NCI-H526 (cell line): ENCODE measurements at regions not wholly inside any gene's neighbourhood (a gene's known extent, or its start where the extent isn't known, plus 50 kb on each side); places are given as distances from the start of the nearest gene placed in this dataset.

Source experiments
- DNase-seq, 2 experiments: peaks; one replicate each; lab custom pipeline; 2025; lab: John Stamatoyannopoulos, UW

DNA sequence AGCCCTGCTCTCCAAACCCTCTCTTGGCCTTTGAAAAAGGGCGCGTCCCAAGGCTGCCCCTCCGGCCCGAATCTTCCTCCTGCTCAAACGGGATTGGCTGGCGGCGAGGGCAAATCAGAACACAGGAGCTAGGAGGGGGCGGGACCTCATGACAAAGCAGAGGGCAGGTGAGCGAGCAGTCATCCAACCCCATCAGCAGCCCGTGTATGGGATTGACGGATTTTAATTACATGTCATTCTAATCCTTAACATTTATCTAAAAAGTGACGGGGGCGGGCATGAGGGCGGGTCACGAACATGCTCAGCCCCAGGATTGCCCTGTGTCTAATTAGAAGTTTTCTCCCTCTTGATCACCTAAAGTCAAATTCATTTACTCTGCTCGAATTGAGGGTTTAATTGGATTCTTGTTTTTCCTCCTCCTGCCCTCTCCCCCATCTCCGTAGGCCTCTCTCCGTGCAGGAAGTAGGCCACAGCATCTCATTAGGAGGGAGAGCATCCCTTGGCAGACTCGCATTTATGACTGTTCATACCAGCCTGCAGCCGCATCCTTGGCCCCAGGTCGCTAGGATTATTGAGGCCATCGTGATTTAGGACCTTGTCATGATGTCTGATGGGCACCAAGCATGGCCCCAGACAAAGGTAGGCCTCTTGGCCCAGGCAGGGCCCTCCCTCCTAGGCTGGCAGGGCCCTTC lies 147.1 kb downstream of the CHST1 start:
- no peak for DNase-seq

DNA sequence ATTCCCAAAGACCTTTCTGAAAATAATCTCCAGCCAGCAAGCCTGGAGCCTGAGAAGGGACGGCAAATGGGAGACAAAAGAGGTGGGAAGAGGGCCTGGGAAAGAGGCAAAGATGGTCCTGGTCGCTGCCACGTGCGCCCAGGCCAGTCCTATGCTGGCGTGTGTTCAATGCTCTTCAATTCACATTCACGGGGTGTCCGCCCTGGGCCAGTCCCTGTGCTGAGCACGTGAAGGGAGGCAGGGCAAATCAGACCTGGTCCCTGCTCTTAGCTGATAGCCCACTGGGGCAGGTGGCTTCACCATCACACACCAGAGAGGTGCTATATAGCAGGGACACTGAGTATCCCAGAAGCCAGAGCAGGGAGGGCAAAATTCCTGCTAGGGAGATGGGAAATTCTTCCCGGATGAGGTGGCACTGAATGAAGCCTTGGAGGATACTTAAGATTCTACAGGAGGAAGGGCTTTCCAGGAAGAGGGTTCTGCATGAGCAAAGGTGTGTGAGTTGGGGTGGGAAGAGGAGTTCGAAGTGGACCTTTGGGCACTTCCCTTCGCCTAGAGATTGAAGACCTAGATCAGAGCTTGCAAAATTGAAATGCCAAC lies 148.2 kb downstream of the CHST1 start:
- no peak for DNase-seq

DNA sequence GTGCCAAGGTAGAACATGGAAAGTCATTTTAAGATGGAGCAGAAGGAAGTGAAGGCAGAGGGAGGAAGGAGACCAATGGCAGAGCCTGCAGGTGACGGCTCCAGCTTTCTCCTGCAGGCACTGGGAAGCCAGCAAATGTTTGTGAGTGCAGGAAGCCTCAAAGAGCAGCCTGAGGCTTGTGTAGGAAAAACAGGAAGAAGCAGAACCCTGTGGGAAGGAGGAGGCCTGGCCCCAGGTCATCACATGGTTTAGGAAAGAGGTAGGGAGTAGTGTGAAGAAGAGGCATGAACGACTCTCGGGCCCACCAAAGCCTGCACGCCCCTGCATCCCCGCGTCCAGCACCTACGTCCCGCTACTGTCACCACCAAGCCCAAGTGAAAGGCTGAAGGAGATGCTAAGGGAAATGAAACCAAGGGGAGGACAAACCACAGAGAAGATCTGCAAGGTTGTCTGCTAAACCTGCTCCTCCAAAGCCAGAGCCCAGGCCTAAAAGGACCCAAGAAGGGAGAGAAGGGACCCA lies 151.5 kb downstream of the CHST1 start:
- DNase-seq, result no peak

DNA sequence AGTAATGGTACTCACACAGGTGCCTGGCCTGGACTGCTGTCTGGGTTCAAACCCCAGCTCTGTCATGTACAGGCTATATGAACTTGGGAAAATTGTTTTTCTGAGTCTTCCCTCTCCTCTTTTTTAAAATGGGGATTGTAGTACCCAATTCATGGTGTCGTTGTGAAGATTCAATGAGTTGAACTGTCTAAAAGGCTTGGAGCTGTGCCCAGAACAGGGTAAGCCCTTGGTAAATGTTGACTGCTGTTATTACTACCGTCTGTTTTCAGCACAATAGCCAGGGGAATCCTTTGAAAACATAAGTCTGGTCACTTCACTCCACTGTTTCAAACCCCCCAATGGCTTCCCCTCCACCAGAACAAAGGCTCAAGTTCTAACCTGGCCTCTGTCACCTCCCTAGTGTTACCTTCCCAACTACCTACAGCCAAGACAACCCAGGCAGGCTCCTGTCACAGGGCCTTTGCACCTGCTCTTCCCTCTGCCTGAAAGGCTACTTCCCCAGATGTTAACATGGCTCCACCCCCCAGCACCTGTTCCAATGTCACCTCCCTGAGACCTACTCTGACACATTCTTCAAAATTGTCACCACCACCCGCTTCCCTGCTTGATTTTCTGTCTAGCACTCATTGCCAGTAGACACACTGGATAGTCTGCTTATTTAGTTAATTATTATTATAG lies 152.8 kb downstream of the CHST1 start:
- DNase-seq, result no peak

DNA sequence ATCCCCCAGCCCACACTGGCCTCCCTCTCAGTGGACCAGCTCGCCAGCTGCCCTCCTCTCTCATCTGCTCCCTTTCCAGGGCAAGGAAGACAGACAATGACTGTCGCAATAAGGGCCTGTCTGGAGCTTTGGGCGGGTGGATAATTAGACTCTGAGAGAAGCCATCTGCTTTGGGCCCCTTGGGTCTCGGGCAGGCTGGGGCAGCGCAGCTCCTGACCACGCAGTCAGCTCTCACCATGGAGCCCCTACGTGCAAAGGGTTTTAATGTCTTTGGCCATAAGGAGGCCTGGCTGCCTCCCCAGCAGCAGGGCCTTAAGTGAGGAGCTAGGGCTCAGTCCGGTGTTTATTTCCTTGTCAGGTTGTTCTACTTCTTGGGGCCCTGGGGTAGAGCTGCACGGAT lies 153.9 kb downstream of the CHST1 start:
- DNase-seq, result no peak

DNA sequence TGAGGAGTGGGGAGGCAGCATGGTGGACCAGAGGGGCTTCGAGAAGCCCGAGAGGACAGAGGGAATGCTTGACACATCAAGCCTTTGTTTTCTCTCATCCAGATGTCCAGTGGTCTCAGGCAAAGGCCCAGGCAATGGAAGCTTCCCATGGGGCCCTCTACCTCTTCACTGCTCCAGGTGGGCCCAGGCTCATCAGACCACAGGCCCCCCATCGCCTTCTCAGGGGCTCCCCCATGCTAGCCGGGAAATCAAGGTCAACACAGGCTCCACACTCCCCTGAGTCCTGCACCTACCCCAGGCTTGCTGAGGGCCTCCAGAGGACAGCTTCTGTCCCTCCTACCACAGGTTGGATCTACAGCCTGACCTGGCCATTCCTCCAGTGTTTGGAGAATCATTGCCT lies 157.5 kb downstream of the CHST1 start:
- no peak for DNase-seq

DNA sequence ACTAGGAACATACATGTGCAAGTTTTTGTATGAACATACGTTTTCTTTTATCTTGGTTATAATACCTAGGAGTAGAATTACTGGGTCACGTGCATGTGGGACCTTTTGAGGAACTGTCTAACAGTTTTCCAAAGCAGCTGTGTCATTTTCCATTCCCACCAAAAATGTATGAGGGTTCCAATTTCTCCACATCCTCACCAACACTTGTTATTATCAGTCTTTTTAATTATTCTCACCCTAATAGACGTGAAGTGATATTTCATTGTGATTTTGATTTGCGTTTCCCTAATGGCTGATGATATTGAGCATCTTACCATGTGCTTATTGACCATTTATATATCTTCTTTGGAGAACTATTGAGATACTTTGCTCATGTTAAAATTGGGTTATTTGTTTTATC lies 162.1 kb downstream of the CHST1 start:
- no peak for DNase-seq

DNA sequence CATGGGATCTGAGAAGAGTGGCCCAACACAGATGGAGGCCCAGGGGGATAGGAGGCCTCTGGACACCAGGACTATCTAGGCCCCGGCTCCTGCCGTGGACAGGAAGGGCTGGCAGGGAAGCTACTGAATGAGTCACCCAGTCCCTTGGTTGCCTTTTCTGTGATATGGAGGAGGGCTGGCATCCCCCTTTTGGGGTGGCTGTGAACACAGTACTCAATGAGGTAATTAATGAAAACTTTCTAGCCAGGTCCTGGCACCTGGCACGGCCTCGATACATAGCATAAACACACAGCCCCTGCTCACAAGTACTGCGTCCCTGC lies 163.2 kb downstream of the CHST1 start:
- DNase-seq, result no peak

DNA sequence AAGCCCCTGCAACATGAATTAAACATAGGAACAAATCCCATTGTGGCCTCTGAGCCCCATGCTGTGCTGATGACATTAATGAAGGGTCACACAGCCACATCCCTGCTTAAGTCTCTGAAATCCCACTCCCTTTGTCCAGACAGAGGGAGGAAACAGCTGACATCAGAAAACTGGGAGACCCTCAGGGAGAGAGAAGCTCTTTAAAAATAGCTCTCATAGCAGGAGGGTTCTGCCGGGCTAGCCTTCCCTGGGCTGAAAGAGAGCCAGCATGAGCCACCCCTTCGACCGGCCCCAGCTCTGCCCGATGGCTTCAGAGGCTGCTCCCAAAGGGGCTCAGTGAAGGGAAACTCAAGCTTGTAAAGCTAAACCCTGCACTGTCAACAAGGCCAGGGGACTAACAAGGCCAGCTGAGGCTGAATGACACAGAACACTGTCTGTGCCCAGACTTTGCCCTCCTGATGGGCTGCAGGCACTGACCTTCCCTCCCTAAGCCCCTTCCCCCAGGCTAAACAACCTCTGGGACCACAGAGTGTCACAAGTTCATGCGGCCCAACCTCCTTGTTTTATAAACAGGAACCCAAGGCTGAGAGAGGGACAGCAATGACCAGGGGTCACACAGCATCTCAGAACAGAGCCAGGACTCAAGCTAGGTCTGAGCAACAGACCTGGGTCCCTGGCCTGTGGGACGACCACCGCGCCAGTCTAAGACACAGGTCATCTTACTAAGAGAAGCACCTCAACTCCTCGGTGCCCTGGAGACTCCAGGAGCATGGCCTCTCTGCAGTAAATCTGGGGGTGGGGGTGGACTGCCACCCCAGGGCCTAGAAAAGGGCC lies 163.8 kb downstream of the CHST1 start:
- DNase-seq, result no peak

DNA sequence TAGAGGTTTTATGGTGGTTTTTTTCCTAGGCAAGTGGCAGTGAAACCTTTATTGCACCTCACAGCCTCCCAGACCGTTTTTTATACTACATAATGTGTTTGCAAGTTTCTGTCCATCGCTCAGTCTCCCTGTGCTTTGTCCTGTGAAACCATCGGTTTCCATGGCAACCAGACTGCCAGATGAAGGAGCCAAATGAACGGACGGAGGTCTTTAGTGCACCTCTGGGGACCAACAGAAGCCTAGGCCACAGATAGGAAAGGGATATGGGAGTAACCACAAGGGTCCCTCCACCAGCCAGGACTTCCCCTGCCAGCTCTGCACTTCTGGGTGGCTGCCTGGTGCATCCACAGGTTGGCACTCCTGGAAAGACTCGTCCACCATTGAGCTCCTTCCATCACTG lies 165.0 kb downstream of the CHST1 start:
- no peak for DNase-seq

DNA sequence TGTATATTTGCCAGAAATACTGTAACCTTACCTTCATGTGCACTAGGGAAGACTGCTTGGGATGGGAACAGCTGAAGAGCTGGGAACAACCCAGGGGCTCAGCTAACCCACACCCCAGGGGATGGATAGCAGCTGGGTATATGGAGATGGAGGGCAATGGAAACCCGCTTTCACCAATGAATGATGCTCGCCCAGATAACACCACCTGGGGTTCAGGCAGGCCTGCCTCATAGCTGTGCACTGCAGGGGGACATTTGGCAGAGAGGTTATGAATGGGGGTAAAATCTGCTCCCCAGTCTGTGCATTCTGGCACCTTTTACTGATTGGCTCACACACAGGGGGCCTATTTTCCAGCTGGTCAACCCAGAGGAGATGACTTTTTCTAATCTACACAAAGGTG lies 170.7 kb downstream of the CHST1 start:
- no peak for DNase-seq

DNA sequence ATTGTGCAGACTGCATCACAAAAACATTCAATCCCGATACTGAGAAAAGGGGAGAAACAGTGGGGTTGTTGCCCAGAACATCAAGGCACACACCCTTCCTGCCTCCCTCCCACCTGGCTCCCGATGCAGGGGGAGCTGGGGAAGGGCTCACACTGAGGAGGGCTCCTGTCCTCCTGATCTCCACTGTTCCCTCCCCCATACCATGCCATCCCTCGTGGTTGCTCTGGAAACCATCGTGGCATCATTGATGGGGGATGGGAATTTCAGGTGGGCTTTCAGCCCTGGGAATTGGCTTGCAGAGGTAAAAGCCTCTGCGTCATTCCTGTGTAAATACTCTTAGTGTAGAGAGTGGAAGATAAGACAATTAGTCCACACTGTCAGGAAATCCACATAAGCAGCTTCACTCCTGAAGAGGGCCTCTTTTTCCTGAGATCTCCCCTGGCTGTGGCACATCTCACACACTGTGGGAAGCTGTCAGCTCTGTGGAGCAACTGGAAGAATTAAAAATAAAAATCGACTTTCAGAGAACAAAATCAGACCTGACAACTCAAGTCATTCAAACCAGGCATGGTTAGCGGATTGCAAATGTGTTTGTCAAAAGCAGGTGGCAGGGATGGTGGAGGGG lies 176.0 kb downstream of the CHST1 start:
- DNase-seq, result no peak

DNA sequence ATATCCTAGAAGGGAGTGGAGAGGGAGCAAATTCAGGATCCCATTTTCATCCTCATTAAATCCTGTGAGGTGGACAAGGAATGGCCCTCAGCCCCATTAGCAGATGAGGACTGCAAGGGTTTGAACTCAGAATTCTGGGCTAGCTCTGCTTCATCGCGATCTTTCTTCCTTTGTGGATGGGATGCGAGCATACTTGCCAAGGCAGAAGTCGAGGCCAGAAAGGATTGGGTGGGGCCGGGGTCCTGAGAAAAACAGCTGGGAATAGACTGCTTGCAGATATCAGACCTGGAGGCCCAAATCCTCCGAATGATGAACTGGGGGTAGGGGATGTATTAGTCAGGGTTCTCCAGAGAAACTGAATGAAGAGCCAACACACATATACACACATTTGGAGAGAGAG lies 179.0 kb downstream of the CHST1 start:
- DNase-seq, result no peak

DNA sequence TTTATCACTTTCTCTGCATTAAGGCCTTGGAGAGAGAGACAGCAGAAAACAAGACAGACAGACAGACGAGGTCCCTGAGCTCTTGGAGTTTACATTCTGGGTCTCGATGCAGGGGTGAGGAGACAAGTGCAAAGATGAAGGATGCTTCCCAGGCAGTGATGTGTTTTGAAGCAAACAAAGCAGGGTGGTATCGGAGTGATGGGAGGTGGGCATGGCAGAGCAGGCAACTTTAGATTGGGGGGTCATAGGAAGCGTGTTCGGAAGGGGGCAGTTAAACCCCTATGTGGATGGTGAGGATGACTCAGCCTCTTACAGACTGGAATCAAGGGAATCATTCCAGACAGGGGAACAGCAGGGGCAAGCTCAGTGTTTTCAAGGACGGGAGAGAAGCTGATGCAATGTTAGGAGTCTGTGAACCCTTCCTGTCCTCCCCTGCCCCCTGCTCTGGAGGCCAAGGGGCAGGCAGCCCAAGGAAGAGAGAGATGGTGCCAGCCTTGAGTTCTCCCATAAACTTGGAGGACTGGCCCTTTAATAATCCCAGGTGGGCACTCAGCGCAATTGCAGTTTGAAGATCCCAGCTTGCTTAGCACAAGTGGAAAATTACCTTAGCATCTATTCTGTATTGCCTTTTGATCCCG lies 180.2 kb downstream of the CHST1 start:
- DNase-seq, result peak in 1 of 2 experiments; percentile 43

DNA sequence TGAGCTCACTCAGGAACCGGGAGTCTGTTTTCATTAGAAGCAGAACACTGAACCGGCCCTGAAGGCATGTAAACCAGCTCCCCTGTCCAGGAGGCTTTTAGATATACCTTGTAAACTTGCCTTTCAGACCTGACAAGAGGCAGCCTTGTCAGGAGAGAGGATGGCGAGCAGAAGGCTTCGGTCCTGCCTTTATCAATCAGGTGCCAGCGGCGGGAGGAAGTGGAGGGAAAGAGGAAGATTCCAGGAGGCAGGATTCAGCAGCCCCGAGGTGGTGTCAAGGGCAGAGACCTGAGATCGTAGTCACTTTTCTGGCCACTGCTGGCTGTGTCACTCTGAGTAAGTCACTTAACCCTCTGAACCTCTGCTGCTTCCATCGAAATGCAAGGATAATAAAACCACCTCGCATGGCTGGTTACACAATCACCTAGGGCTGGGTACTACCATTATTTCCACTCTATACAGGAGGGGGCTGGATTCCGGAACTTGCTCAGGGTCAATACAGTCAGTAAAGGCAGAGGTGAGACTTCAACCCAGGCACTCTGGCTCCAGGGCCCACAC lies 181.0 kb downstream of the CHST1 start:
- no peak for DNase-seq

DNA sequence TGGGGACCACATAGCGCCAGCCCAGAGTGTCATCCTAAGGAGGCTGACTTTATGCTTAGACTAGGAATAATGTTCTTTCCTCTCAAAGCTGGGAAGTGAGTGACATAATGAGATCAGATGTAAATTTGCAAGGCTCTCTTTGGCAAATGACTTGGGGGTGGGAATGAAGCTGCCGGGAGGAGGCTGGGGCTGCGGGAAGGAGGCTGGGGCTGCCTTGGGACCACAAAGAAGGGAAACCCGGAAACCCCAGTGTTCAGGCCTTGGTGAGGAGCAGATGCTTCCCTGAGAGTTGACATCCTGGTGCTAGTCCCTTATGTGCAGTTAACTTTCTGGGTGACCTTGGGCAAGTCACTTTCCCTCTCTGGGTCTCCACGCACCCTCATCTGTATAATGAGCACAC lies 182.0 kb downstream of the CHST1 start:
- DNase-seq, result no peak

DNA sequence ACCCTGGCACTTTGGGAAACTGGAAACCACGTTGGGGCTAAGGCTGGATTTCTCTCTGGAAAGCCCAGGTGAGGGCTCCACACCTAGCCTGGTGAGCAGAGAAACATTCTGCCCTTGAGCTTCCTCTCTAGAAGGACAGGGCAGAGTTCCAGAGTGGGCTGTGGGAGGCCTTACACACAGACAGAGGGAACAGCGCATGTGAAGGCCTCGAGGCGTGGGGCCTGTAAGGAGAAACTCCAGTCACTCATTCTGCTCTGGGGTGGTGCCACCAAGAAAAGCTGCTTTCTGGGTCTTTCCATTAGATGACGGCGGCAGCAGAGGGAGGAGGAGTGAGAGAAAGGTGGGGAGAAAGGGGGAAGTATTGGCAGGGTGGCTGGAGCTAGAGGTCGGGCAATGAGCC lies 183.1 kb downstream of the CHST1 start:
- no peak for DNase-seq

DNA sequence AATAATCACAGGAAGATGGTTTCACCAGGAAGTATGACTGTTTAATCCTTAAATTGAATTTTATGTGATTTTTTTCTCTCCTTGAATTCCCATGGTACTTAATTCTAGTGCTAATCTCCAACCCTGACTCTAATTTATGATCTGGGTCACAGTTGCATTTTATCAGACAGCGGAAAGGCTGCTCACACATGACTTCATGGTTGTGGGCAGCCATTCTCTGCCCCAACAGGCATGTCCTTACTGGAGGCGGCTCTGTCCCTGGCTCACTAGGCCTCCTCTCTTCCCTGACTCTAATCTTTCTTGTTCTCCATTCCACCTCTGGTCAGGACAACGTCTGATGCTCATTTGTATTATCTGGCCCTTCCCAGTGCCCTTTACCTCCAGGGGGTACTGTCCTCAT lies 184.4 kb downstream of the CHST1 start:
- DNase-seq, result no peak

DNA sequence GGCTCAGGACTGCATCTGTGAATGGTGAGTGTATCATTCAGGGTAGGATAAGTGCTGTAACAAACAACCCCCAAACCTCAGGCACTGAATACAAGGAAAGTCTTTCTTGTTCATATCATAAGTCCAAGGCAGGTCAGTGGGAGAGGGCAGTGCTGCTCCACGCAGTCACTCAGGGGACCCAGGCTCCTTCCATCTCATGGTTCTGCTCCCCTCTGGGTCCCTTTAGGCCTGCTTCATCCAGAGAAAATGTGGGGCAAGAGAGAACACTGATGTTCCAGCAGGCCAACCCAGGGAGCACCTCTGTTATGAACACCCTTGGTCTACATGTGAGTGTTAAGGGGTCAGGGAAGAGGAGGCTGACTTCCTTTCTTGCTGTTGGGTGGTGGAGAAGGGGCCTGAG lies 187.8 kb downstream of the CHST1 start:
- DNase-seq, result no peak

DNA sequence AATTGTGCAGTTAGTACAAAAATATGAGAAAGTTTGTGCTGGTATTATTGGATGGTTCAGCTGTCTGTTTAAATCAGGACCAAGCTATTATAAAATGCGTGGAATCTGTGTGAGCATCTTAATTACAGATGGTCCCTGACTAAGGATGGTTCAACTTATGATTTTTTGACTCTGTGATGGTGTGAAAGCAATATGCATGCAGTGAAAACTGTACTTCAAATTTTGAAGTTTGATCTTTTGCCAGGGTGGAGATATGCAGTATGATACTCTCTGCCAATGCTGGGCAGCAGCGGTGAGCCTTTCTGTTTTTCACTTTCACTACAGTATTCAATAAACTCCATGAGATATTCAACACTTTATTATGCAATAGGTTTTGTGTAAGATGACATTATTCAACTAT lies 189.3 kb downstream of the CHST1 start:
- DNase-seq, result no peak

DNA sequence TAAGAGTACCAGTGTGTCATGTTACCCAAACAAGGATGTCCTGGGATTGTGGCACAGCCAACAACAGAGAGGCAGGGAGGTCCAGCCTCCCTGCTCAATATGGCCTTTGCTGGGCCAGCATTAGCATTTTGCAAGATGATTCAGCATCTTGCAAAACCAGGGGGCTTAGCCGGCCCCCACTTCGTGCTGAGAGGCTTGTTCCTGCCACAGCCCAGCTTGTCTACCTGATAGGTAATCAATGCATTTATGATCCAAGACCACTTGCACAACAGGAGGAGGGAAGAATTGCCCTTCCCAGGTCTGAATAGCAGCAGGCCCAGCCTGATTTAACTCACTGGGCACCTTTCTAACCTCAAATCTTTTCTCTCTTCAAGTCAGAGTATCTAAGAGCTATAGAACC lies 189.0 kb upstream of the SYT13 start:
- DNase-seq, result no peak
